ENCODE measurements at regions not wholly inside any gene's neighbourhood (a gene's known extent, or its start where the extent isn't known, plus 50 kb on each side); places are given as distances from the start of the nearest gene placed in this dataset.

GRCh38 chr15:70337277-70338186 is 239.8 kb upstream of the TLE3 start:
- H3K27ac Mint-ChIP-seq: no peak overlapping the region
- H3K4me3 Mint-ChIP-seq (ENCODE audit: low read depth): no peak overlapping the region
- no peak for DNase-seq (ENCODE audit: low spot score, unreplicated experiment)
- peaks cover 4% of the 10 kb centered on the region for H3K36me3 Mint-ChIP-seq (ENCODE audit: insufficient read depth)
- H3K4me1 Mint-ChIP-seq (ENCODE audit: low read depth): no peaks in the 10 kb centered on the region
- peaks cover 14% of the 10 kb centered on the region for H3K9me3 Mint-ChIP-seq (ENCODE audit: low read depth)
- peaks cover 13% of the 10 kb centered on the region for H3K27me3 Mint-ChIP-seq
- TF ChIP-seq CTCF (IDR thresholded peaks at IDR 0.05; ENCODE audit: unreplicated experiment): no peak

- H3K4me1 Mint-ChIP-seq (ENCODE audit: low read depth): no peaks in the 10 kb centered on the region
- peaks cover 18% of the 10 kb centered on the region for H3K9me3 Mint-ChIP-seq (ENCODE audit: low read depth)
- no peak overlapping the region for H3K27ac Mint-ChIP-seq
- peaks cover 5% of the 10 kb centered on the region for H3K36me3 Mint-ChIP-seq (ENCODE audit: insufficient read depth)
- no peak for DNase-seq (ENCODE audit: low spot score, unreplicated experiment)
- peaks cover 5% of the 10 kb centered on the region for H3K27me3 Mint-ChIP-seq
- TF ChIP-seq CTCF (IDR thresholded peaks at IDR 0.05; ENCODE audit: unreplicated experiment): no peak
- no peak overlapping the region for H3K4me3 Mint-ChIP-seq (ENCODE audit: low read depth)
Measured at GRCh38 chr15:70336425-70337009, 238.8 kb upstream of the TLE3 start.

GRCh38 chr15:70334286-70334685 is 236.6 kb upstream of the TLE3 start:
- no peak overlapping the region for H3K4me3 Mint-ChIP-seq (ENCODE audit: low read depth)
- no peaks in the 10 kb centered on the region for H3K4me1 Mint-ChIP-seq (ENCODE audit: low read depth)
- no peak overlapping the region for H3K27ac Mint-ChIP-seq
- H3K27me3 Mint-ChIP-seq: peaks cover 3% of the 10 kb centered on the region
- H3K36me3 Mint-ChIP-seq (ENCODE audit: insufficient read depth): peaks cover 5% of the 10 kb centered on the region
- no peak for DNase-seq (ENCODE audit: low spot score, unreplicated experiment)
- peaks cover 26% of the 10 kb centered on the region for H3K9me3 Mint-ChIP-seq (ENCODE audit: low read depth)
- TF ChIP-seq CTCF (IDR thresholded peaks at IDR 0.05; ENCODE audit: unreplicated experiment): no peak

GRCh38 chr15:70329179-70329578 is 231.5 kb upstream of the TLE3 start:
- no peak for DNase-seq (ENCODE audit: low spot score, unreplicated experiment)
- no peak for TF ChIP-seq CTCF (IDR thresholded peaks at IDR 0.05; ENCODE audit: unreplicated experiment)
- Mint-ChIP-seq H3K9me3 (ENCODE audit: low read depth) (peaks cover 13% of the 10 kb centered on the region), H3K36me3 (ENCODE audit: insufficient read depth) (peaks cover 1% of the 10 kb centered on the region), H3K27ac (no peak overlapping the region), H3K4me3 (ENCODE audit: low read depth) (no peak overlapping the region), H3K4me1 (ENCODE audit: low read depth) (peaks cover 8% of the 10 kb centered on the region), H3K27me3 (peaks cover 19% of the 10 kb centered on the region)

GRCh38 chr15:70328679-70329115 is 231.0 kb upstream of the TLE3 start:
- peaks cover 12% of the 10 kb centered on the region for H3K9me3 Mint-ChIP-seq (ENCODE audit: low read depth)
- no peak overlapping the region for H3K27ac Mint-ChIP-seq
- no peak for DNase-seq (ENCODE audit: low spot score, unreplicated experiment)
- peaks cover 19% of the 10 kb centered on the region for H3K27me3 Mint-ChIP-seq
- peaks cover 1% of the 10 kb centered on the region for H3K36me3 Mint-ChIP-seq (ENCODE audit: insufficient read depth)
- TF ChIP-seq CTCF (IDR thresholded peaks at IDR 0.05; ENCODE audit: unreplicated experiment): no peak
- H3K4me3 Mint-ChIP-seq (ENCODE audit: low read depth): no peak overlapping the region
- H3K4me1 Mint-ChIP-seq (ENCODE audit: low read depth): peaks cover 13% of the 10 kb centered on the region

All from progenitor cell of endocrine pancreas (in vitro differentiated cells).